ENCODE measurements at regions not wholly inside any gene's neighbourhood (a gene's known extent, or its start where the extent isn't known, plus 50 kb on each side); places are given as distances from the start of the nearest gene placed in this dataset.

DNA sequence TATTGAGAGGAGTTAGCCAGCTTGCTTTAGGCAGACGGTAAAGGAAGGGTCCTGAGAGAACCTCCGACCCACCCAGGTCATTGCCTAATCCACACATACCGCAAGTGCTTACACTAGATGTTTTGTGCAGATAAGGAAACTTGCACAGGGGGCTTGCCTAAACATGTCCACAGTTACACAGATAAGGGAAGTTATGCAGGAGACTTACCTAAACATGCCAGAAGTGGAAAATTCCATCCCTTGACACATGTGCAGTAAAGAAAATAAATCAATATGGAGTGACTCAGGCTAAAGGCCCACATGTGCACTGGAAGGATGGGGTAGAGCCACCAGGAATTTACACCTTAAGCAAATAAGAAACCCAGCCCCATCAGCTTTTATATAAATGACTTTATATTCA lies 232.8 kb upstream of the HDX start:
- no peaks in the 10 kb centered on the region for H3K79me2 ChIP-seq (ENCODE audit: insufficient read depth, low read length)
- no peaks in the 10 kb centered on the region for H3K4me1 ChIP-seq (ENCODE audit: insufficient read depth, low read length, poor library complexity, severe bottlenecking)
- TF ChIP-seq, protein P1, sequence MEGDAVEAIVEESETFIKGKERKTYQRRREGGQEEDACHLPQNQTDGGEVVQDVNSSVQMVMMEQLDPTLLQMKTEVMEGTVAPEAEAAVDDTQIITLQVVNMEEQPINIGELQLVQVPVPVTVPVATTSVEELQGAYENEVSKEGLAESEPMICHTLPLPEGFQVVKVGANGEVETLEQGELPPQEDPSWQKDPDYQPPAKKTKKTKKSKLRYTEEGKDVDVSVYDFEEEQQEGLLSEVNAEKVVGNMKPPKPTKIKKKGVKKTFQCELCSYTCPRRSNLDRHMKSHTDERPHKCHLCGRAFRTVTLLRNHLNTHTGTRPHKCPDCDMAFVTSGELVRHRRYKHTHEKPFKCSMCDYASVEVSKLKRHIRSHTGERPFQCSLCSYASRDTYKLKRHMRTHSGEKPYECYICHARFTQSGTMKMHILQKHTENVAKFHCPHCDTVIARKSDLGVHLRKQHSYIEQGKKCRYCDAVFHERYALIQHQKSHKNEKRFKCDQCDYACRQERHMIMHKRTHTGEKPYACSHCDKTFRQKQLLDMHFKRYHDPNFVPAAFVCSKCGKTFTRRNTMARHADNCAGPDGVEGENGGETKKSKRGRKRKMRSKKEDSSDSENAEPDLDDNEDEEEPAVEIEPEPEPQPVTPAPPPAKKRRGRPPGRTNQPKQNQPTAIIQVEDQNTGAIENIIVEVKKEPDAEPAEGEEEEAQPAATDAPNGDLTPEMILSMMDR (conservative IDR thresholded peaks at IDR 0.05; ENCODE audit: low read length): no peak
- TF ChIP-seq EZH2phosphoT487 (IDR thresholded peaks at IDR 0.05; ENCODE audit: borderline replicate concordance): no peak
- no peaks in the 10 kb centered on the region for H3F3A ChIP-seq (ENCODE audit: low read depth)
- H2AFZ ChIP-seq (ENCODE audit: low read length): no peak overlapping the region
- no peaks in the 10 kb centered on the region for H3K36me3 ChIP-seq (ENCODE audit: insufficient read depth, low read length)
- H3K9ac ChIP-seq (ENCODE audit: low read depth, low read length, poor library complexity, severe bottlenecking): no peak overlapping the region
- no peak overlapping the region for H3K4me2 ChIP-seq (ENCODE audit: low read depth, low read length, poor library complexity, severe bottlenecking)
- H4K20me1 ChIP-seq (ENCODE audit: insufficient read depth, low read length, poor library complexity, severe bottlenecking): no peaks in the 10 kb centered on the region
- no peaks in the 10 kb centered on the region for H3K9me2 ChIP-seq (replicated peaks; ENCODE audit: low read depth, low read length)
- H3K4me3 ChIP-seq (ENCODE audit: low read length, poor library complexity, severe bottlenecking): no peak overlapping the region
- no peaks in the 10 kb centered on the region for H3K9me3 ChIP-seq (ENCODE audit: insufficient read depth, low read depth, low read length)
- H3K27me3 ChIP-seq (ENCODE audit: insufficient read depth, low read length, poor library complexity, severe bottlenecking): no peaks in the 10 kb centered on the region

DNA sequence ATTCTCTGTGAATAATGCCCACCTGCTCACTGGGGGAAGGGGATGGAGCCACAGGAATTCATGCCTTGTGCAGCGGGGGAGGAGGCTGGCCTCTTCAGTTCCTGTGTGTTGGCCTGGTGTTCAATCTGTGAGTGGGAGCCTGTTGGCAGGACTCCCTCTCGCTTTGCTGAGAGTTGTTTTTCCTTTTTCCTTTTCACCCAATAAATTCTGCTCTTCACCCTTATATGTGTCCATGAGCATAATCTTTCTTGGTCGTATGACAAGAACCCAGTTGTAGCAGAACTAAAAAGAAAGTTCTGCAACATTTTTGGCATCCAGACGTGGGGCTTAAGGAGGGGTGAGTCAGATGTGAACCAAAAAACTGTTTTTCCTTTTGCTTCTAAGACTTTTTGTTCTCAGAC lies 235.2 kb upstream of the HDX start:
- H3K4me3 ChIP-seq (ENCODE audit: low read length, poor library complexity, severe bottlenecking): no peak overlapping the region
- H4K20me1 ChIP-seq (ENCODE audit: insufficient read depth, low read length, poor library complexity, severe bottlenecking): no peaks in the 10 kb centered on the region
- H3K27me3 ChIP-seq (ENCODE audit: insufficient read depth, low read length, poor library complexity, severe bottlenecking): no peaks in the 10 kb centered on the region
- no peaks in the 10 kb centered on the region for H3K9me3 ChIP-seq (ENCODE audit: insufficient read depth, low read depth, low read length)
- H3K9me2 ChIP-seq (replicated peaks; ENCODE audit: low read depth, low read length): no peaks in the 10 kb centered on the region
- no peaks in the 10 kb centered on the region for H3K36me3 ChIP-seq (ENCODE audit: insufficient read depth, low read length)
- TF ChIP-seq, protein P1 (conservative IDR thresholded peaks at IDR 0.05; ENCODE audit: low read length): no peak
- no peak for TF ChIP-seq EZH2phosphoT487 (IDR thresholded peaks at IDR 0.05; ENCODE audit: borderline replicate concordance)
- H3K9ac ChIP-seq (ENCODE audit: low read depth, low read length, poor library complexity, severe bottlenecking): no peak overlapping the region
- H3K4me2 ChIP-seq (ENCODE audit: low read depth, low read length, poor library complexity, severe bottlenecking): no peak overlapping the region
- H3F3A ChIP-seq (ENCODE audit: low read depth): no peaks in the 10 kb centered on the region
- no peaks in the 10 kb centered on the region for H3K79me2 ChIP-seq (ENCODE audit: insufficient read depth, low read length)
- H2AFZ ChIP-seq (ENCODE audit: low read length): no peak overlapping the region
- H3K4me1 ChIP-seq (ENCODE audit: insufficient read depth, low read length, poor library complexity, severe bottlenecking): no peaks in the 10 kb centered on the region

DNA sequence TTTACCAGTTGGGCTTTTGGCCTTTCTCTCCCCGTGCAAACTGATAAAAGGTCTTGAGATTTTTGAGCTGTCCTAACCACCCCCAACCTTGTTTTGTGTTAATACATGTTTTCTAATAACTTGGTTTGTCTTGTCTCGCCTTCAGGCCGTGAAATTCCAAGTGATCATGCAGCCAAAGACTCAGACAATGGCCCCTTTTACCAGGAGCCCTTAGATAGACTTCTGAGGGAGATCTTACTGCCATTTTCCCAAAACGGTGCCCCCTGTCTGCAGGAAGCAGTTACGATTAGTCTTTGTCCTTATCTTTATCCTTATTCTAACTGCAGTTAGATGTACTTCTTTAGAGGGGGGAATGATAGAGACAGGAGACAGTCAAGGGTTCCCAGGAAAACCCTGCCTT lies 245.3 kb upstream of the HDX start:
- H3K4me1 ChIP-seq (ENCODE audit: insufficient read depth, low read length, poor library complexity, severe bottlenecking): no peaks in the 10 kb centered on the region
- TF ChIP-seq, protein P1 (conservative IDR thresholded peaks at IDR 0.05; ENCODE audit: low read length): no peak
- no peak for TF ChIP-seq EZH2phosphoT487 (IDR thresholded peaks at IDR 0.05; ENCODE audit: borderline replicate concordance)
- H3K27me3 ChIP-seq (ENCODE audit: insufficient read depth, low read length, poor library complexity, severe bottlenecking): no peaks in the 10 kb centered on the region
- no peaks in the 10 kb centered on the region for H3F3A ChIP-seq (ENCODE audit: low read depth)
- H3K4me2 ChIP-seq (ENCODE audit: low read depth, low read length, poor library complexity, severe bottlenecking): no peak overlapping the region
- no peak overlapping the region for H3K4me3 ChIP-seq (ENCODE audit: low read length, poor library complexity, severe bottlenecking)
- no peak overlapping the region for H3K9ac ChIP-seq (ENCODE audit: low read depth, low read length, poor library complexity, severe bottlenecking)
- H3K9me3 ChIP-seq (ENCODE audit: insufficient read depth, low read depth, low read length): no peaks in the 10 kb centered on the region
- no peaks in the 10 kb centered on the region for H3K79me2 ChIP-seq (ENCODE audit: insufficient read depth, low read length)
- H3K36me3 ChIP-seq (ENCODE audit: insufficient read depth, low read length): no peaks in the 10 kb centered on the region
- no peak overlapping the region for H2AFZ ChIP-seq (ENCODE audit: low read length)
- no peaks in the 10 kb centered on the region for H4K20me1 ChIP-seq (ENCODE audit: insufficient read depth, low read length, poor library complexity, severe bottlenecking)
- H3K9me2 ChIP-seq (replicated peaks; ENCODE audit: low read depth, low read length): no peaks in the 10 kb centered on the region
